ENCODE measurements at regions not wholly inside any gene's neighbourhood (a gene's known extent, or its start where the extent isn't known, plus 50 kb on each side); places are given as distances from the start of the nearest gene placed in this dataset.

DNA sequence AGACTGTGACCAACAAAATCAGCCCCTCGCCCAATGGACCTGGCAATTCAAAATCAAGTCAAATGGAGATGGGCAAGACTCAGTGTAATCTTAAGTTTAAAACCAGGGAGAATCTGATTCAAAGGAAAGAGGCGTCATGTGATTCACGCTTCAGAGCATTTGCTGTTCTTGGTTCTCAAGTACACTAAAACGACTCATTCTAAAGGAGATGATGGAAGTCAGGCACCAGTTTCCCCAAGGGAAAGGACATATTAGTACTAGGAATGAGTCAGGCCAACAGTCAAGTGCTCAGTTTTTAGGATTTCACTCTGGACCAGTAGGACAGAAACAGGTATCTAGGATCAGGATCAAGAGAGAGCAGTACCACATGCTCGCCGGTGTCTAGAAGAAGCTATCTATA lies 429.6 kb downstream of the PLPP3 start:
- no peak for TF ChIP-seq ZNF274 (IDR thresholded peaks at IDR 0.05; ENCODE audit: low read depth, low read length)
- no peak for TF ChIP-seq YY1 (IDR thresholded peaks at IDR 0.05; ENCODE audit: insufficient read depth, insufficient read length)

Data from NT2/D1 (cell line).